ENCODE measurements at regions not wholly inside any gene's neighbourhood (a gene's known extent, or its start where the extent isn't known, plus 50 kb on each side); places are given as distances from the start of the nearest gene placed in this dataset.

- no peak for DNase-seq
Measured at GRCh38 chr2:118264232-118264990, 176.1 kb downstream of the INSIG2 start.

- no peak for DNase-seq
Measured at GRCh38 chr2:118257696-118258095, 169.4 kb downstream of the INSIG2 start.

- no peak for DNase-seq
Measured at GRCh38 chr2:118255771-118256372, 167.6 kb downstream of the INSIG2 start.

- no peak for DNase-seq
Measured at GRCh38 chr2:118255301-118255700, 167.0 kb downstream of the INSIG2 start.

GRCh38 chr2:118254116-118254515, 165.8 kb downstream of the INSIG2 start:
- no peak for DNase-seq

GRCh38 chr2:118251427-118251826, 163.2 kb downstream of the INSIG2 start:
- no peak for DNase-seq

- no peak for DNase-seq
Measured at GRCh38 chr2:118250463-118250862, 162.2 kb downstream of the INSIG2 start.

GRCh38 chr2:118250001-118250400, 161.7 kb downstream of the INSIG2 start:
- DNase-seq: no peak

GRCh38 chr2:118249531-118249930, 161.3 kb downstream of the INSIG2 start:
- DNase-seq: no peak

- DNase-seq: no peak
Measured at GRCh38 chr2:118246726-118247125, 158.5 kb downstream of the INSIG2 start.

GRCh38 chr2:118246079-118246478, 157.8 kb downstream of the INSIG2 start:
- DNase-seq: no peak

GRCh38 chr2:118244686-118245085, 156.4 kb downstream of the INSIG2 start:
- no peak for DNase-seq

GRCh38 chr2:118243031-118243430, 154.8 kb downstream of the INSIG2 start:
- no peak for DNase-seq

- DNase-seq: no peak
Measured at GRCh38 chr2:118242216-118242615, 153.9 kb downstream of the INSIG2 start.

GRCh38 chr2:118241128-118241527, 152.9 kb downstream of the INSIG2 start:
- DNase-seq: no peak

GRCh38 chr2:118240276-118240675, 152.0 kb downstream of the INSIG2 start:
- no peak for DNase-seq

GRCh38 chr2:118239284-118239683, 151.0 kb downstream of the INSIG2 start:
- no peak for DNase-seq

- no peak for DNase-seq
Measured at GRCh38 chr2:118237451-118237850, 149.2 kb downstream of the INSIG2 start.

GRCh38 chr2:118232796-118233195, 144.5 kb downstream of the INSIG2 start:
- DNase-seq: no peak

- no peak for DNase-seq
Measured at GRCh38 chr2:118232391-118232790, 144.1 kb downstream of the INSIG2 start.

GRCh38 chr2:118231759-118232158, 143.5 kb downstream of the INSIG2 start:
- no peak for DNase-seq

GRCh38 chr2:118227698-118228508, 139.6 kb downstream of the INSIG2 start:
- no peak for DNase-seq

GRCh38 chr2:118225666-118226065, 137.4 kb downstream of the INSIG2 start:
- no peak for DNase-seq

GRCh38 chr2:118224895-118225311, 136.6 kb downstream of the INSIG2 start:
- no peak for DNase-seq

Data from DMS79 (cell line).